H1 (cell line): ENCODE measurements at regions not wholly inside any gene's neighbourhood (a gene's known extent, or its start where the extent isn't known, plus 50 kb on each side); places are given as distances from the start of the nearest gene placed in this dataset.

Experiments used
- CTCF ChIA-PET: fragments of 300-600 bp; sonication (Branson Sonifier 250); formaldehyde crosslinking; loops from one replicate; lab custom pipeline; 2021; ENCODE audit not compliant: partially characterized antibody; lab: Charles Lee
- POLR2A ChIA-PET: fragments of 300-600 bp; sonication (Branson Sonifier 250); formaldehyde crosslinking; loops from one replicate; lab custom pipeline; 2021; ENCODE audit warnings: inconsistent platforms; ENCODE audit not compliant: partially characterized antibody; lab: Charles Lee
- DNase-seq, 2 experiments: peaks; one replicate each; pipeline versions ENCODE4 v3.0.0 to v3.0.0-alpha.2; 2010 to 2022; ENCODE audit warnings: low spot score in 2 of 2, low read depth in 1 of 2, mixed read lengths in 1 of 2
- FAIRE-seq: peaks from 2 replicates; lab custom pipeline; 2011; peaks lifted over from hg19 to GRCh38; lab: Jason Lieb, UNC
- H2AFZ ChIP-seq: 2 replicates; pipeline ENCODE4 v1.8.1; 2012; ENCODE audit warnings: low read length, inconsistent platforms
- H2AK5ac ChIP-seq: 2 replicates; pipeline ENCODE4 v1.6.1; 2013; ENCODE audit warnings: low read depth, low read length
- H2BK120ac ChIP-seq: replicated peaks from 2 replicates; pipeline ENCODE3; 2013; ENCODE audit warnings: low read depth, low read length, inconsistent platforms
- H2BK12ac ChIP-seq: 2 replicates; pipeline ENCODE4 v1.6.1; 2013; ENCODE audit warnings: low read depth, low read length
- H2BK15ac ChIP-seq: 2 replicates; pipeline ENCODE4 v1.6.1; 2013; ENCODE audit warnings: low read length
- H2BK20ac ChIP-seq: 2 replicates; pipeline ENCODE4 v1.6.1; 2013; ENCODE audit warnings: low read length
- H2BK5ac ChIP-seq: 2 replicates; pipeline ENCODE4 v1.6.1; 2013; ENCODE audit warnings: low read depth, low read length
- H3K14ac ChIP-seq: 2 replicates; pipeline ENCODE4 v1.6.1; 2013; ENCODE audit warnings: inconsistent platforms; ENCODE audit not compliant: insufficient read length
- H3K18ac ChIP-seq: 2 replicates; pipeline ENCODE4 v1.6.1; 2013; ENCODE audit warnings: low read length; ENCODE audit errors: extremely low read depth
- H3K23ac ChIP-seq: 2 replicates; pipeline ENCODE4 v1.6.1; 2013; ENCODE audit warnings: inconsistent platforms; ENCODE audit not compliant: insufficient read length
- H3K23me2 ChIP-seq: 2 replicates; pipeline ENCODE4 v1.6.1; 2013; ENCODE audit warnings: low read depth, low read length
- H3K27ac ChIP-seq: 2 replicates; pipeline ENCODE4 v1.6.1; 2011; ENCODE audit warnings: low read depth, low read length, inconsistent platforms
- H3K27me3 ChIP-seq, 4 experiments: replicated peaks in 1 of 4; 1 replicate in 1 of 4; 2 replicates in 3 of 4; pipeline versions ENCODE4 v1.6.1 to v1.8.1; 2011 to 2013; ENCODE audit warnings: low read length in 3 of 4, mild to moderate bottlenecking in 3 of 4, inconsistent platforms in 2 of 4, mixed read lengths in 2 of 4, moderate library complexity in 1 of 4; ENCODE audit not compliant: control insufficient read depth in 3 of 4, insufficient read depth in 3 of 4; ENCODE audit errors: extremely low read depth in 1 of 4
- H3K36me3 ChIP-seq, 4 experiments: 2 replicates each; pipeline versions ENCODE4 v1.6.1 to v1.8.1; 2011 to 2013; ENCODE audit warnings: mild to moderate bottlenecking in 4 of 4, low read length in 3 of 4, moderate library complexity in 2 of 4, control low read depth in 1 of 4, inconsistent platforms in 1 of 4; ENCODE audit not compliant: insufficient read depth in 4 of 4, control insufficient read depth in 2 of 4
- H3K4ac ChIP-seq: replicated peaks from 2 replicates; pipeline ENCODE3; 2013; ENCODE audit warnings: low read length, low read depth, mixed read lengths, inconsistent platforms; ENCODE audit not compliant: insufficient read length
- H3K4me1 ChIP-seq, 4 experiments: replicated peaks in 1 of 4; 1 replicate in 1 of 4; 2 replicates in 3 of 4; pipeline versions ENCODE4 v1.6.1 to v1.8.1; 2011 to 2013; ENCODE audit warnings: low read length in 3 of 4, inconsistent platforms in 2 of 4, mixed read lengths in 1 of 4; ENCODE audit not compliant: insufficient read depth in 4 of 4, control insufficient read depth in 3 of 4
- H3K4me2 ChIP-seq, 2 experiments: 2 replicates each; pipeline versions ENCODE4 v1.6.1 to v1.8.1; 2011 to 2013; ENCODE audit warnings: low read depth in 2 of 2, low read length in 2 of 2, control low read depth in 1 of 2, inconsistent platforms in 1 of 2, mild to moderate bottlenecking in 1 of 2; ENCODE audit not compliant: insufficient read depth in 1 of 2
- H3K4me3 ChIP-seq, 4 experiments: fragments of 200-600, 300-600 bp in 1 of 4; sonication (generic), shearing (Covaris generic), sonication (Bioruptor Twin) in 1 of 4; 2 replicates each; pipeline versions ENCODE4 v1.5.1 to v1.8.1; 2011 to 2016; ENCODE audit warnings: low read length in 4 of 4, low read depth in 3 of 4, control low read depth in 2 of 4, inconsistent platforms in 2 of 4, mild to moderate bottlenecking in 2 of 4, mixed read lengths in 1 of 4, moderate library complexity in 1 of 4; ENCODE audit not compliant: insufficient read depth in 2 of 4; ENCODE audit errors: extremely low read depth in 1 of 4
- H3K56ac ChIP-seq: replicated peaks from 2 replicates; pipeline ENCODE3; 2013; ENCODE audit warnings: low read depth, mild to moderate bottlenecking, mixed read lengths, low read length, inconsistent platforms; ENCODE audit not compliant: insufficient read length
- H3K79me1 ChIP-seq: 2 replicates; pipeline ENCODE4 v1.6.1; 2013; ENCODE audit warnings: low read depth, low read length, control low read depth
- H3K79me2 ChIP-seq, 2 experiments: 2 replicates each; pipeline versions ENCODE4 v1.6.1 to v1.8.1; 2012 to 2013; ENCODE audit warnings: low read length in 2 of 2, mild to moderate bottlenecking in 2 of 2, inconsistent platforms in 1 of 2; ENCODE audit not compliant: insufficient read depth in 2 of 2, control insufficient read depth in 1 of 2
- H3K9ac ChIP-seq, 4 experiments: replicated peaks in 1 of 4; 1 replicate in 1 of 4; 2 replicates in 3 of 4; pipeline versions ENCODE4 v1.6.1 to v1.8.1; 2011 to 2013; ENCODE audit warnings: low read depth in 3 of 4, low read length in 3 of 4, control low read depth in 2 of 4, mild to moderate bottlenecking in 2 of 4, moderate library complexity in 2 of 4, inconsistent platforms in 1 of 4; ENCODE audit errors: extremely low read depth in 1 of 4
- H3K9me3 ChIP-seq, 2 experiments: 2 replicates each; pipeline versions ENCODE4 v1.6.1 to v1.8.1; 2012 to 2013; ENCODE audit warnings: mild to moderate bottlenecking in 2 of 2, moderate library complexity in 2 of 2, control low read depth in 1 of 2, inconsistent platforms in 1 of 2, low read depth in 1 of 2, low read length in 1 of 2, mixed read lengths in 1 of 2; ENCODE audit not compliant: insufficient read depth in 2 of 2
- H4K20me1 ChIP-seq, 2 experiments: replicated peaks in 1 of 2; 2 replicates each; pipeline versions ENCODE3 to v1.8.1; 2011 to 2013; ENCODE audit warnings: inconsistent platforms in 2 of 2, low read length in 2 of 2, mild to moderate bottlenecking in 1 of 2; ENCODE audit not compliant: insufficient read depth in 2 of 2, control insufficient read depth in 1 of 2
- H4K5ac ChIP-seq: 2 replicates; pipeline ENCODE4 v1.6.1; 2013; ENCODE audit warnings: low read length, low read depth, mixed read lengths, inconsistent platforms; ENCODE audit not compliant: insufficient read length
- H4K8ac ChIP-seq: 2 replicates; pipeline ENCODE4 v1.8.0; 2013; ENCODE audit warnings: mild to moderate bottlenecking, moderate library complexity, low read length, inconsistent platforms; ENCODE audit not compliant: insufficient read depth; ENCODE audit errors: extremely low read depth
- H4K91ac ChIP-seq: replicated peaks from 2 replicates; pipeline ENCODE3; 2013; ENCODE audit warnings: low read length, mixed read lengths, inconsistent platforms; ENCODE audit not compliant: insufficient read length
- CHD1 ChIP-seq: IDR thresholded peaks from 2 replicates; pipeline ENCODE4 v1.6.1; 2012; ENCODE audit warnings: low read depth, low read length, improper control_type of control experiment
- CREB1 ChIP-seq: IDR thresholded peaks from 2 replicates; pipeline ENCODE4 v1.6.1; 2012; ENCODE audit warnings: inconsistent platforms
- E2F6 ChIP-seq: IDR thresholded peaks from 2 replicates; pipeline ENCODE4 v1.6.1; 2012; ENCODE audit warnings: inconsistent platforms
- GTF2F1 ChIP-seq: IDR thresholded peaks from 2 replicates; pipeline ENCODE4 v1.6.1; 2012; ENCODE audit warnings: low read depth, low read length, improper control_type of control experiment, borderline replicate concordance
- HDAC2 ChIP-seq, 2 experiments: fragments of 300-600 bp in 1 of 2; sonication (generic) in 1 of 2; IDR thresholded peaks; 2 replicates each; pipeline ENCODE4 v1.6.1; 2011 to 2012; ENCODE audit warnings: low read depth in 2 of 2, low read length in 2 of 2, mild to moderate bottlenecking in 2 of 2, moderate library complexity in 2 of 2, borderline replicate concordance in 1 of 2, inconsistent platforms in 1 of 2
- KDM1A ChIP-seq: fragments of 200-600, 300-600 bp; sonication (generic); IDR thresholded peaks from 2 replicates; pipeline ENCODE4 v1.7.1; 2016; ENCODE audit warnings: mild to moderate bottlenecking, low read length, borderline replicate concordance
- USF2 ChIP-seq: IDR thresholded peaks from 2 replicates; pipeline ENCODE4 v1.6.1; 2011; ENCODE audit warnings: low read length, improper control_type of control experiment
- WGBS, 2 experiments: shearing (Covaris generic) in 1 of 2; methylation state at CpG; one replicate each; pipeline versions ENCODE4 v1.1.6 to v1.1.7; 2013 to 2015; ENCODE audit warnings: low lambda C conversion rate in 2 of 2, mixed read lengths in 2 of 2, inconsistent platforms in 1 of 2, low coverage in 1 of 2, missing lambda C conversion rate in 1 of 2; ENCODE audit not compliant: insufficient replicate concordance in 2 of 2, insufficient coverage in 1 of 2, insufficient read length in 1 of 2; ENCODE audit errors: extremely low coverage in 1 of 2, missing lambda C conversion rate in 1 of 2; 5-methylcytosine and 5-hydroxymethylcytosine counted together

- no peak for FAIRE-seq
Observed at GRCh38 chr2:8584174-8585066, 97.4 kb upstream of the ID2 start.

More at GRCh38 chr2:8584174-8585066, 97.4 kb upstream of the ID2 start:
- H4K8ac ChIP-seq, result peak overlapping the region; percentile 48; the same call in 1 of the 2 replicates
- peak overlapping the region; percentile 6; the same call in 1 of the 2 replicates for H2BK15ac ChIP-seq
- peak; percentile 0; the same call in 1 of the 2 replicates for TF ChIP-seq CREB1
- TF ChIP-seq KDM1A, result peak; percentile 93
- TF ChIP-seq E2F6, result 0 out of 2 replicates have a peak, but pooled peaks have one; percentile 2
- TF ChIP-seq GTF2F1, result 0 out of 2 replicates have a peak, but pooled peaks have one; percentile 1
- TF ChIP-seq USF2, result no peak
- TF ChIP-seq CHD1, result no peak
- 0 out of 4 replicates have a peak, but pooled peaks of 1 of the 2 experiments have one; percentile 40 for TF ChIP-seq HDAC2 (IDR thresholded peaks at IDR 0.05; ENCODE audit: borderline replicate concordance in 1 of 2, low read depth in 2 of 2, low read length in 2 of 2)
- TF ChIP-seq, all 59 proteins: peak for 5
- Histone ChIP-seq H3K79me1 (no peaks in the 10 kb centered on the region), H3K4ac (no peak overlapping the region), H3K23me2 (no peaks in the 10 kb centered on the region; the same call in 1 of the 2 replicates), H3K14ac (no peak overlapping the region), H3K18ac (peak overlapping the region; percentile 65; the same call in 1 of the 2 replicates), H3K56ac (no peak overlapping the region), H2BK12ac (peak overlapping the region; percentile 90; the same call in 1 of the 2 replicates), H3K27ac (no peak overlapping the region), H3K9ac (no peak overlapping the region), H3K4me2 (peak overlapping the region; percentile 41 to 59; a peak in 3 of 4 replicates), H4K5ac (no peak overlapping the region), H3K9me3 (no peaks in the 10 kb centered on the region), H2BK20ac (no peak overlapping the region), H2AFZ (no peak overlapping the region), H3K27me3 (peaks cover 0 to 2% (median under 1%) of the 10 kb centered on the region in 4 experiments; a peak in 2 of 7 replicates), H3K4me1 (peaks cover 2 to 22% (median 12%) of the 10 kb centered on the region in 4 experiments), H4K20me1 (no peaks in the 10 kb centered on the region), H2BK5ac (no peak overlapping the region), H3K23ac (no peak overlapping the region), H3K36me3 (no peaks in the 10 kb centered on the region), H3K79me2 (no peaks in the 10 kb centered on the region), H2AK5ac (no peak overlapping the region; the same call in 1 of the 2 replicates), H3K4me3 (peak overlapping the region in 2 of 4 experiments; percentile 7 to 38; a peak in 2 of 8 replicates), H2BK120ac (no peak overlapping the region), H4K91ac (peak overlapping the region; percentile 11)
- no peak for DNase-seq
- ChIA-PET POLR2A (interaction anchor here (0.9 to 3.1 kb wide), 6 partner anchors 12 to 706 kb away, joined by 3 to 19 read pairs (median 5); partner anchors contain the start of gene ID2), CTCF (interaction anchor here (0.7 to 3.2 kb wide), 4 partner anchors 10 to 95 kb away, joined by 3 to 11 read pairs (median 4); no protein-coding TSS in a partner anchor)
- WGBS, 2 experiments, result 62% methylated on average over 28 of the region's 29 CpGs; no CpG with 5 or more reads in 1 of the 2 experiments
